ENCODE measurements at regions not wholly inside any gene's neighbourhood (a gene's known extent, or its start where the extent isn't known, plus 50 kb on each side); places are given as distances from the start of the nearest gene placed in this dataset.

DNA sequence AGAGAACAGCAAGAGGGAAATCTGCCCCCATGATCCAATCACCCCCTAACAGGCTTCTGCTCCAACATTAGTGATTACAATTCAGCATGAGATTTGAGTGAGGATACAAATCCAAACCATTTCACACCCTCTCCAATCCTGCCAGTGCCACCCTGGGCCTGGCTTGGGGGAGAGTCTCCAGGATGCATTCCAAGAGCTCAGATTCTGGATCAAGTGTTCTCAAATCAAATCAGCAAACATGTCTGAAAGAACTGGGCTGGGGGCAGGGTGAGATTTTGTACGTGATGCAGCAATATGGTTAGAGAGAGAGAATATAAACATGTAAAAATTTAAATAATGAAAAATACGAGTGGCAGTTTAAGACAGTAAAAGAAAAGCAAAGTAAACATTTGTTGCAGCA lies 2100.9 kb upstream of the CELF4 start:
- Mint-ChIP-seq H3K27ac (ENCODE audit: unreplicated experiment) (no peak overlapping the region), H3K9me3 (ENCODE audit: unreplicated experiment) (no peaks in the 10 kb centered on the region), H3K27me3 (ENCODE audit: insufficient read depth, unreplicated experiment) (no peaks in the 10 kb centered on the region), H3K4me3 (ENCODE audit: unreplicated experiment) (no peak overlapping the region), H3K36me3 (ENCODE audit: insufficient read depth, unreplicated experiment) (no peaks in the 10 kb centered on the region), H3K4me1 (ENCODE audit: low read depth, unreplicated experiment) (no peaks in the 10 kb centered on the region)
- ChIA-PET POLR2A (no interaction called here), CTCF (no interaction called here)
- no peaks in the 10 kb centered on the region for H3K27me3 ChIP-seq (replicated peaks; ENCODE audit: control insufficient read depth, insufficient read depth, low read length)
- intact Hi-C loops (cut with micrococcal nuclease; ENCODE audit: unreplicated experiment), result no loop called here
- no peaks in the 10 kb centered on the region for H3K9me3 ChIP-seq
- H3K4me1 ChIP-seq, result no peaks in the 10 kb centered on the region
- TF ChIP-seq, protein P1, sequence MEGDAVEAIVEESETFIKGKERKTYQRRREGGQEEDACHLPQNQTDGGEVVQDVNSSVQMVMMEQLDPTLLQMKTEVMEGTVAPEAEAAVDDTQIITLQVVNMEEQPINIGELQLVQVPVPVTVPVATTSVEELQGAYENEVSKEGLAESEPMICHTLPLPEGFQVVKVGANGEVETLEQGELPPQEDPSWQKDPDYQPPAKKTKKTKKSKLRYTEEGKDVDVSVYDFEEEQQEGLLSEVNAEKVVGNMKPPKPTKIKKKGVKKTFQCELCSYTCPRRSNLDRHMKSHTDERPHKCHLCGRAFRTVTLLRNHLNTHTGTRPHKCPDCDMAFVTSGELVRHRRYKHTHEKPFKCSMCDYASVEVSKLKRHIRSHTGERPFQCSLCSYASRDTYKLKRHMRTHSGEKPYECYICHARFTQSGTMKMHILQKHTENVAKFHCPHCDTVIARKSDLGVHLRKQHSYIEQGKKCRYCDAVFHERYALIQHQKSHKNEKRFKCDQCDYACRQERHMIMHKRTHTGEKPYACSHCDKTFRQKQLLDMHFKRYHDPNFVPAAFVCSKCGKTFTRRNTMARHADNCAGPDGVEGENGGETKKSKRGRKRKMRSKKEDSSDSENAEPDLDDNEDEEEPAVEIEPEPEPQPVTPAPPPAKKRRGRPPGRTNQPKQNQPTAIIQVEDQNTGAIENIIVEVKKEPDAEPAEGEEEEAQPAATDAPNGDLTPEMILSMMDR (IDR thresholded peaks at IDR 0.05; ENCODE audit: insufficient read depth in 1 of 2, low read depth in 1 of 2, low read length in 1 of 2, severe bottlenecking in 1 of 2, unreplicated experiment in 1 of 2), result no peak
- no TSS peak for BruUV-seq (replicated peaks)
- DNase-seq, result no peak
- H3K36me3 ChIP-seq (ENCODE audit: control insufficient read depth, insufficient read depth, low read length), result no peaks in the 10 kb centered on the region
- H3K4me3 ChIP-seq (ENCODE audit: low read depth, low read length), result no peak overlapping the region

DNA sequence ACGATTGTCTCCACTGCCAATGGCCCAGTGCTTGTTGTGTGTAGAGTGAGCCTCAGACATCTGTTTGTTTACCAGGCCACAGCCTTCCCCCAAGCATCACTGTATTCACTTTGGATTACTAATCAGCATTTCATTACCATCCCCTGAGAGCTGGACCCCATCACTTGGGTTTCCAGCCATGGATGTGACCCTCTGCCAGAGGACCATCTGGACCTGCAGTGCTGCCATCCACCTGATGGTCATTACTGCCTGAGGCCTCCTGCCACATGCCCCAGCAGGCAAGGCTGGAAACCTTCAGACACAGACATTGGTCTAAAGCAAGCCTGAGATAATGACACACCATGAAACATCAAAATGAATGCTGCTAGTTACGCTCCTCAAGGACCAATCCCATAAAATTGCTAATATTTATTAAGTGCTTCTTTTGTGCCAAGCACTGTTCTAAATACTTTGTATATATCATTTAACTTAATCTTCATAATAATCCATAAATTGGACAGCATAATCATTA lies 2096.3 kb upstream of the CELF4 start:
- Mint-ChIP-seq H3K27me3 (ENCODE audit: insufficient read depth, unreplicated experiment) (no peaks in the 10 kb centered on the region), H3K4me1 (ENCODE audit: low read depth, unreplicated experiment) (no peaks in the 10 kb centered on the region), H3K27ac (ENCODE audit: unreplicated experiment) (no peak overlapping the region), H3K4me3 (ENCODE audit: unreplicated experiment) (no peak overlapping the region), H3K9me3 (ENCODE audit: unreplicated experiment) (no peaks in the 10 kb centered on the region), H3K36me3 (ENCODE audit: insufficient read depth, unreplicated experiment) (no peaks in the 10 kb centered on the region)
- no peaks in the 10 kb centered on the region for H3K36me3 ChIP-seq (ENCODE audit: control insufficient read depth, insufficient read depth, low read length)
- no TSS peak for BruUV-seq (replicated peaks)
- DNase-seq, result no peak
- no peaks in the 10 kb centered on the region for H3K9me3 ChIP-seq
- ChIA-PET CTCF (no interaction called here), POLR2A (no interaction called here)
- no peaks in the 10 kb centered on the region for H3K27me3 ChIP-seq (replicated peaks; ENCODE audit: control insufficient read depth, insufficient read depth, low read length)
- no peak overlapping the region for H3K4me3 ChIP-seq (ENCODE audit: low read depth, low read length)
- intact Hi-C loops (cut with micrococcal nuclease; ENCODE audit: unreplicated experiment), result no loop called here
- H3K4me1 ChIP-seq, result no peaks in the 10 kb centered on the region
- TF ChIP-seq, protein P1 (IDR thresholded peaks at IDR 0.05; ENCODE audit: insufficient read depth in 1 of 2, low read depth in 1 of 2, low read length in 1 of 2, severe bottlenecking in 1 of 2, unreplicated experiment in 1 of 2), result no peak

DNA sequence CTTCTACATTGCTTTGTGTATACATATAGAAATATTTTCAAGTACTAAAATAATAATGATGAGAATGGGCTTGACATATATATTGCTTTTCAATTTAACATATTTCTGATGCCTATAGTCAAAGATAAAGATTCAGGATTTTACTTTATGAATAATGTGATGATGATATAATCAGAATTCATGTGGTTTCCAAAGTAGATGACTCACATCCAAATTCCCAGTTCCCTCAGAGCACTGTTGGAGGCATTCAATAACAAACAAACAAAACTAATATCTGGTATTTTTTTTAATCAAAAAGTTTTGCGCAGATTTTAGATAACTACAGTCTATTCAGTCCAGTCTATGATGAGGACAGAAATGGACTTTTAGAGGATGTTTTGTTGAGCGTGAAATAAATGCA lies 2094.5 kb upstream of the CELF4 start:
- Histone ChIP-seq H3K4me1 (no peaks in the 10 kb centered on the region), H3K4me3 (ENCODE audit: low read depth, low read length) (no peak overlapping the region), H3K36me3 (ENCODE audit: control insufficient read depth, insufficient read depth, low read length) (no peaks in the 10 kb centered on the region), H3K9me3 (no peaks in the 10 kb centered on the region), H3K27me3 (replicated peaks; ENCODE audit: control insufficient read depth, insufficient read depth, low read length) (no peaks in the 10 kb centered on the region)
- BruUV-seq (replicated peaks), result no TSS peak
- intact Hi-C loops (cut with micrococcal nuclease; ENCODE audit: unreplicated experiment), result no loop called here
- Mint-ChIP-seq H3K27ac (ENCODE audit: unreplicated experiment) (no peak overlapping the region), H3K9me3 (ENCODE audit: unreplicated experiment) (no peaks in the 10 kb centered on the region), H3K4me1 (ENCODE audit: low read depth, unreplicated experiment) (no peaks in the 10 kb centered on the region), H3K4me3 (ENCODE audit: unreplicated experiment) (no peak overlapping the region), H3K27me3 (ENCODE audit: insufficient read depth, unreplicated experiment) (no peaks in the 10 kb centered on the region), H3K36me3 (ENCODE audit: insufficient read depth, unreplicated experiment) (no peaks in the 10 kb centered on the region)
- TF ChIP-seq, protein P1 (IDR thresholded peaks at IDR 0.05; ENCODE audit: insufficient read depth in 1 of 2, low read depth in 1 of 2, low read length in 1 of 2, severe bottlenecking in 1 of 2, unreplicated experiment in 1 of 2), result no peak
- CTCF ChIA-PET, result no interaction called here
- POLR2A ChIA-PET, result no interaction called here
- DNase-seq, result no peak

All from Caco-2 (cell line).